ENCODE measurements at regions not wholly inside any gene's neighbourhood (a gene's known extent, or its start where the extent isn't known, plus 50 kb on each side); places are given as distances from the start of the nearest gene placed in this dataset.

DNA sequence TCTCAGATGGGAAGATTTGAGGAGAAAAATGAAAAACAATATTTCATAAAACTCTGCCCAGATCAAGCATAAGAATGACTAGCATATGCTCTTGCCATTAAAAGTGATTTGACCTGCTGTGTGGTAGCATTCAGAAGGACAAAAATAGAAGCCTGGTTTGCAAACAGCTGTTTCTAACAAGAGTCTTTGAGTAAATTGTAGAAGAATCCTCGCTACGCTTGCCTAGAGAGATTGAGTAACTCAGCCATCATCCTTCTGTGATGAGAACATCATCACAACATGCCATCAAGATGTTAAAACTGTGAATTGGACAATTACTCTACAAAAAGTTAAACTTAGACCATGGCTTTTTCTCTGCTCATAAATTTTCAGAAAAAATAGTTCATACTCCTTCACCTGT is 168.9 kb upstream of the PUDP start:
- peaks cover 32% of the 10 kb centered on the region for H3K4me1 Mint-ChIP-seq
- no peaks in the 10 kb centered on the region for H3K27me3 Mint-ChIP-seq (ENCODE audit: low read depth)
- H3K4me3 Mint-ChIP-seq: no peak overlapping the region
- peak overlapping the region; percentile 42 to 81 (median 75) for H3K27ac Mint-ChIP-seq
- peaks cover 5% of the 10 kb centered on the region for H3K36me3 Mint-ChIP-seq (ENCODE audit: low read depth)
- H3K9me3 Mint-ChIP-seq: peaks cover 9% of the 10 kb centered on the region
- TF ChIP-seq, protein P1, sequence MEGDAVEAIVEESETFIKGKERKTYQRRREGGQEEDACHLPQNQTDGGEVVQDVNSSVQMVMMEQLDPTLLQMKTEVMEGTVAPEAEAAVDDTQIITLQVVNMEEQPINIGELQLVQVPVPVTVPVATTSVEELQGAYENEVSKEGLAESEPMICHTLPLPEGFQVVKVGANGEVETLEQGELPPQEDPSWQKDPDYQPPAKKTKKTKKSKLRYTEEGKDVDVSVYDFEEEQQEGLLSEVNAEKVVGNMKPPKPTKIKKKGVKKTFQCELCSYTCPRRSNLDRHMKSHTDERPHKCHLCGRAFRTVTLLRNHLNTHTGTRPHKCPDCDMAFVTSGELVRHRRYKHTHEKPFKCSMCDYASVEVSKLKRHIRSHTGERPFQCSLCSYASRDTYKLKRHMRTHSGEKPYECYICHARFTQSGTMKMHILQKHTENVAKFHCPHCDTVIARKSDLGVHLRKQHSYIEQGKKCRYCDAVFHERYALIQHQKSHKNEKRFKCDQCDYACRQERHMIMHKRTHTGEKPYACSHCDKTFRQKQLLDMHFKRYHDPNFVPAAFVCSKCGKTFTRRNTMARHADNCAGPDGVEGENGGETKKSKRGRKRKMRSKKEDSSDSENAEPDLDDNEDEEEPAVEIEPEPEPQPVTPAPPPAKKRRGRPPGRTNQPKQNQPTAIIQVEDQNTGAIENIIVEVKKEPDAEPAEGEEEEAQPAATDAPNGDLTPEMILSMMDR (IDR thresholded peaks at IDR 0.05; ENCODE audit: unreplicated experiment in 3 of 3): no peak

DNA sequence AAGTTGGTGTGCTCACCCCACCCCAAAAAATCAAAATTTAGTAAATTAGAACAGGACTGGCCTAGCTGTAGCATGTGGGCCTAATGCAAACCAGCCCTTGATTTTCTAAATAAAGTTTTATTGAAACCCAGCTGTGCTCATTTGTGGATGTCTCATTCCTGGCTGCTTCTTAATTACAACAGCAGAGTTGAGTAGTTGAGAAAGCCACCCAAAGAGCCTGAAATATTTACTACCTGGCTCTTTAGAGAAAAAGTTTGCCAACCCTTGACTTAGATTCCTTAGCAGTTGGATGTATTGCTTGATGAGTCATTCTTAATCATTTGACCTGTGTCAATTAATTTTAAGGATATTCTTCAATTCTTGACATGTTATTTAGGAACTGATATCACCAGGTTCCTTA is 168.3 kb upstream of the PUDP start:
- peaks cover 5% of the 10 kb centered on the region for H3K36me3 Mint-ChIP-seq (ENCODE audit: low read depth)

DNA sequence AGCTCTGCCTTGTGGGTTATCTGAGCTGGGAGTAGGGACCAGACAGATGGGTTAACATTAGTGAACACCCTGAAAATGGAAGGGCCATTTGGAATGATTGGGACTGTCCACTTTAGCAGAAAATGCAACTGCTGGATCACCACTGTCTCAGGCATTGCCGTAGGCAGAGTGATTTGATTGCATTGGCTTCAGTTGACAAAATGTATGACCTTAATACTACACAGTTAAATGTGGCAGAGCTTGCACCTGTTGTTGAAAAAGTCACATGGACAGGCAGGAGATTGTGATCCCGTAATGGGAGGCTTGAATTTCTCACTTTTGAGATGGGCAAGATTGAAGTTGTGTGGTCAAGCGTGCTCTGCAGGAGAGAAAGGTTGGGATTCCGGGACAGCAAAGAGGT is 166.5 kb upstream of the PUDP start:
- no peaks in the 10 kb centered on the region for H3K27me3 Mint-ChIP-seq (ENCODE audit: low read depth)
- peaks cover 5% of the 10 kb centered on the region for H3K36me3 Mint-ChIP-seq (ENCODE audit: low read depth)
- peaks cover 9% of the 10 kb centered on the region for H3K9me3 Mint-ChIP-seq
- H3K27ac Mint-ChIP-seq: peak overlapping the region; percentile 3 to 60 (median 17)
- peak overlapping the region in 2 of 3 experiments; percentile 17 to 40 for H3K4me3 Mint-ChIP-seq
- TF ChIP-seq, protein P1 (IDR thresholded peaks at IDR 0.05; ENCODE audit: unreplicated experiment in 3 of 3): no peak
- H3K4me1 Mint-ChIP-seq: peaks cover 32% of the 10 kb centered on the region

More for the DNA sequence above, 168.3 kb upstream of the PUDP start:
- Mint-ChIP-seq H3K4me1 (peaks cover 32% of the 10 kb centered on the region), H3K9me3 (peaks cover 9% of the 10 kb centered on the region), H3K27me3 (ENCODE audit: low read depth) (no peaks in the 10 kb centered on the region), H3K27ac (peak overlapping the region in 2 of 3 experiments; percentile 42 to 81), H3K4me3 (no peak overlapping the region)
- TF ChIP-seq, protein P1 (IDR thresholded peaks at IDR 0.05; ENCODE audit: unreplicated experiment in 3 of 3): no peak

DNA sequence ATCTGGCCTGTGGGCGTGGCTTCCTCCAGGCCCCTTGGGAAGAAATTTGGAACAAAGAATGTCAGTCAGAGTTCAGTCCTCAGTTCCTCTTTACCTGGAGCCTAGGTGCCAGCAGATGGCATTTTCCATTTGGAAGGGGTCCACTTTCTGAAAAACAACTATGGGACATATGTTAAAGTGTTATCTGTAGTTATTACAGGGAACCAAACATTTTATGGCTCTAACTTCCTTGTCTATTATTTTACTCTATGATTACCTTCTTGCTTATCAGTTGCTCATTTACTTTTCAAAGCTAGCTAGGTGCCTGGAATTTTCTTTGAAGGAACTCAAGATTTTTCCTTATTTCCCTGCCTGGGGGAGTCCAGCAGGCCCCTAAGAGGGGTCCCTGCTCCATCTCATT is 159.8 kb upstream of the PUDP start:
- TF ChIP-seq, protein P1 (IDR thresholded peaks at IDR 0.05; ENCODE audit: unreplicated experiment in 3 of 3): no peak
- Mint-ChIP-seq H3K36me3 (ENCODE audit: low read depth) (peaks cover 11% of the 10 kb centered on the region), H3K4me1 (peaks cover 2% of the 10 kb centered on the region), H3K27me3 (ENCODE audit: low read depth) (no peaks in the 10 kb centered on the region), H3K4me3 (no peak overlapping the region), H3K27ac (no peak overlapping the region), H3K9me3 (peaks cover 6% of the 10 kb centered on the region)

DNA sequence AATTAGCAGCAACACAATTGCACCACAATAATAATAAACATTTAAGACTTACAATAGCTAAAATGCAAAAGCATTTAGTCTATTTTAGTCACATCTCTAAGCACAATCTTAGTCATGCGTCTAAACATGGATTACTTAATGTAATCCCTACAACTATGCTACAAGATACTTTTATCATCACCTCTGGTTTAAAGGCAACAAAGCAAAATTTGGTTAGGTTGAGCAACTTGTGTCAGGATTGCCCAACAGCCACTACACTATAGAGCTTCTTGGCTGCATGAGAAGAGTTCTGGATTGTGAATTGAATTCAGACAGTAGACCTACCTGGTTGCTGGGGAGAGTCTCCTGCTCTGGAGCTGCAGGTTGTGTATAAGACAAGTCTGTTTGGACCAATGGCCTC is 146.5 kb upstream of the PUDP start:
- no peaks in the 10 kb centered on the region for H3K4me1 Mint-ChIP-seq

More for the DNA sequence above, 146.5 kb upstream of the PUDP start:
- Mint-ChIP-seq H3K36me3 (ENCODE audit: low read depth) (no peaks in the 10 kb centered on the region), H3K27ac (no peak overlapping the region), H3K27me3 (ENCODE audit: low read depth) (no peaks in the 10 kb centered on the region), H3K4me3 (no peak overlapping the region), H3K9me3 (peaks cover 9% of the 10 kb centered on the region)
- TF ChIP-seq, protein P1 (IDR thresholded peaks at IDR 0.05; ENCODE audit: unreplicated experiment in 3 of 3): no peak

All from nephron (organoid).